GM21515 (cell line): ENCODE measurements at regions not wholly inside any gene's neighbourhood (a gene's known extent, or its start where the extent isn't known, plus 50 kb on each side); places are given as distances from the start of the nearest gene placed in this dataset.

Experiments
- ATAC-seq: cut with Tn5 transposase; IDR thresholded peaks from one replicate; pipeline ENCODE4 v1.9.1; 2021; ENCODE audit not compliant: unreplicated experiment

GRCh38 chr7:155360495-155361345 is 63.0 kb downstream of the INSIG1 start:
- no peak for ATAC-seq

GRCh38 chr7:155361346-155361680 is 63.6 kb downstream of the INSIG1 start:
- ATAC-seq = no peak

GRCh38 chr7:155361947-155362346 is 64.3 kb downstream of the INSIG1 start:
- no peak for ATAC-seq

- no peak for ATAC-seq
Measured at GRCh38 chr7:155362380-155363145, 64.9 kb downstream of the INSIG1 start.

GRCh38 chr7:155363146-155363539 is 65.5 kb downstream of the INSIG1 start:
- ATAC-seq = no peak

- ATAC-seq = no peak
Measured at GRCh38 chr7:155363852-155364600, 66.3 kb downstream of the INSIG1 start.

GRCh38 chr7:155365146-155365874 is 67.6 kb downstream of the INSIG1 start:
- ATAC-seq = no peak

GRCh38 chr7:155368894-155369600 is 71.4 kb downstream of the INSIG1 start:
- ATAC-seq = no peak

GRCh38 chr7:155369766-155370165 is 72.1 kb downstream of the INSIG1 start:
- ATAC-seq = no peak

- no peak for ATAC-seq
Measured at GRCh38 chr7:155371331-155371883, 73.7 kb downstream of the INSIG1 start.

- ATAC-seq = no peak
Measured at GRCh38 chr7:155371884-155372781, 74.5 kb downstream of the INSIG1 start.

- no peak for ATAC-seq
Measured at GRCh38 chr7:155372782-155373358, 75.2 kb downstream of the INSIG1 start.

GRCh38 chr7:155373359-155374273 is 75.9 kb downstream of the INSIG1 start:
- ATAC-seq = no peak

GRCh38 chr7:155374276-155375252 is 76.9 kb downstream of the INSIG1 start:
- no peak for ATAC-seq

- no peak for ATAC-seq
Measured at GRCh38 chr7:155375337-155376277, 77.9 kb downstream of the INSIG1 start.
